HUES64 (cell line): ENCODE measurements at regions not wholly inside any gene's neighbourhood (a gene's known extent, or its start where the extent isn't known, plus 50 kb on each side); places are given as distances from the start of the nearest gene placed in this dataset.

Experiments
- H3K27ac ChIP-seq: 2 replicates; pipeline ENCODE4 v1.7.0; 2013; ENCODE audit warnings: low read depth, low read length, inconsistent platforms
- H3K27me3 ChIP-seq: 2 replicates; pipeline ENCODE4 v1.6.1; 2013; ENCODE audit warnings: mild to moderate bottlenecking, low read length; ENCODE audit not compliant: insufficient read depth
- H3K36me3 ChIP-seq: 2 replicates; pipeline ENCODE4 v1.6.1; 2013; ENCODE audit warnings: mild to moderate bottlenecking, low read length; ENCODE audit not compliant: insufficient read depth
- H3K4me1 ChIP-seq: 2 replicates; pipeline ENCODE4 v1.6.1; 2013; ENCODE audit warnings: mild to moderate bottlenecking, low read length, moderate library complexity; ENCODE audit not compliant: insufficient read depth
- H3K4me3 ChIP-seq: 2 replicates; pipeline ENCODE4 v1.5.1; 2013; ENCODE audit warnings: mild to moderate bottlenecking, low read length, moderate library complexity
- H3K9ac ChIP-seq: 2 replicates; pipeline ENCODE4 v1.6.1; 2013; ENCODE audit warnings: mild to moderate bottlenecking, low read depth, low read length
- H3K9me3 ChIP-seq: 2 replicates; pipeline ENCODE4 v1.6.1; 2013; ENCODE audit warnings: low read depth, low read length; ENCODE audit not compliant: insufficient read depth
- WGBS: fragments of 150-250, 120-280 bp; methylation state at CpG from one replicate; pipeline ENCODE4 v1.1.7; 2013; ENCODE audit warnings: missing lambda C conversion rate; 5-methylcytosine and 5-hydroxymethylcytosine counted together

DNA sequence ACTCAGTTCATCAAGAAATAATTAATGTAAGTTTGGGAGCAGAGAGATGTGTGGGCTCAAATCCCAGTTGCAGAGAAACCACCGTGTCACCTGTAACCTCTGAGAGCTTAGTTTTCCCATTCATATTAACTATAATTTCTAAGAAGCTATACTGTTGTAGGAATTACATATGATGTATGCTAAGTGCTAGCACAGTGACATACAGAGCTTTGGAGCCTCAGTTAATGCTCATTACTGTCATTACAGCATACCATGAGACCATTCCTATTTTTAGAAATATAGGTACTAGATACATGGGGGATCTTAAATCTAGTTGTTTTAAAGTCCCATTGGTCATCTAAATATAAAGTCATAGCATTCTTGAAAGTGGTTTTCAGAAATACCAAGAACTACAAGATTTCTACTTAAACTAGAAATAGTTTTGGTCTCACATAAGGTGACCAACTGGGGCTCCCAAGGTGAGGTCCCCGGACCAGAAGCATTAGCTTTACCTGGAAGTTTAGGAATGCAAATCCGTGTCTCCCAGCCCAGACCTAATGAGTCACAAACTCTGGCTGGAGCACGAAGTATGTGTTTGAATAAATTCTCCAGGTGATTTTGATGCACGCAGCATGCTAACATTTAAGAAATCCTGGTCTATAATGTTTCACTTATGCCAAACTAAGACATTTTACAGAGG, 144.6 kb downstream of the LACC1 start:
- no peaks in the 10 kb centered on the region for H3K36me3 ChIP-seq
- H3K9me3 ChIP-seq = no peaks in the 10 kb centered on the region
- H3K27ac ChIP-seq = no peak overlapping the region
- H3K9ac ChIP-seq = no peak overlapping the region
- no peaks in the 10 kb centered on the region for H3K27me3 ChIP-seq
- WGBS = 89% methylated on average over 4 of the region's 5 CpGs
- H3K4me3 ChIP-seq = no peak overlapping the region
- no peaks in the 10 kb centered on the region for H3K4me1 ChIP-seq

DNA sequence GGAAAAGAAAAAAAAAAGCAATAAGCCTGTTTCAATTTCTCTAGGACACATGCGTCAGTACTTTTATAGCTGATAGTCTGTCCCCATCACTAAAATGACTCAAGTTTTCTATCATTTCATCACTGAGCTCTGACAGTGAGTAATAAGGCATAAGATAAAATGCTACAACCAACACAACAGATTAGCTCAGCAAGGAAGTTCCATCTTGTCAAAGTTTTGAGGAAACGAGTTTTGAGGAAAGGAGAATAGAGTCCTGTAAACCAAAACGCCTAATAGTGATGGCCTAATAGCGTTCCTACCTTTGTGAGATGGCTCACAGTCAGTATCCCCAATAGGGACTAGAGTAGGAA, 145.1 kb downstream of the LACC1 start:
- Histone ChIP-seq H3K4me3 (no peak overlapping the region), H3K27ac (no peak overlapping the region), H3K9me3 (no peaks in the 10 kb centered on the region), H3K4me1 (no peaks in the 10 kb centered on the region), H3K36me3 (no peaks in the 10 kb centered on the region), H3K27me3 (no peaks in the 10 kb centered on the region), H3K9ac (no peak overlapping the region)
- WGBS = 71% methylated on average over 4 of the region's 4 CpGs

DNA sequence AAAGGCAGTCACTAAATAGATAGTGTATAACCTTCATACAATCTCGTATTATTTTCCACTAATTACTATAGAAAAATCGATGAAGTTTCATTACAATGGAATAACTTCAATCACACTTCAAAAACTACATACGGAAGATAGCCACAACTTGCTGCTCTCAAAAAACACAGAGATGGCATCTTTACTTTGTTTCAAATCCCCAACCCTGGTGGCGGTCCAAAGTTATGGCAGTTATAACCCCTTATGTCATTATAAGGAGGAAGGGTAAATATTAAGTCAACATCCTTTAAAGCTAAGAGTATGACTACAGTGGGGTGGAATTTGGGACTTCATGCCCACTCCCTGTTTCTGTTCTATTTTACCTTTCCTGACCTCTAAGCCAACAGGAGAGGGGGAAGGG, 146.5 kb downstream of the LACC1 start:
- Histone ChIP-seq H3K36me3 (no peaks in the 10 kb centered on the region), H3K27ac (no peak overlapping the region), H3K4me1 (no peaks in the 10 kb centered on the region), H3K27me3 (no peaks in the 10 kb centered on the region), H3K9me3 (no peaks in the 10 kb centered on the region), H3K9ac (no peak overlapping the region), H3K4me3 (no peak overlapping the region)
- WGBS = 92% methylated on average over 4 of the region's 4 CpGs

DNA sequence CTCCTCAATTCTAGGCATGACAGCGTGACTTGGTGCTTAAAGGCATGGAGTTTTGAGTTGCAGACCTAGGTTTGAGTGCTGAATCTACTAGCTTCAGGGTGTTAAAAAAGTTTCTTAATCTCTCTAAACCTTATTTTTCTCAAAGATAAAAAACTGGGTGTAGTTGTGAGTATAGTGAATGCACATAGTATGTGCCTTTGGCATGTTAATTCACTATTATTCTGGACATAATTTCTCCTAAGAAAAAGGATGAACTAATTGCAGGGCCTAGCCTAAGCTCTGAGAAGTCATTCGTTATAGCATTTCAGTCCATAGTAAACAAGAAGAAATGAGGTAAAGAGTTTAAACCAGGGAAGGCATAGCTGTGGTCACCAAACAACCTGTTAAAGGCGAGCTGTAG, 149.0 kb downstream of the LACC1 start:
- WGBS = 96% methylated on average over 3 of the region's 3 CpGs
- no peaks in the 10 kb centered on the region for H3K9me3 ChIP-seq
- H3K36me3 ChIP-seq = no peaks in the 10 kb centered on the region
- no peak overlapping the region for H3K4me3 ChIP-seq
- H3K9ac ChIP-seq = no peak overlapping the region
- peaks cover 12% of the 10 kb centered on the region for H3K4me1 ChIP-seq
- no peaks in the 10 kb centered on the region for H3K27me3 ChIP-seq
- no peak overlapping the region for H3K27ac ChIP-seq

DNA sequence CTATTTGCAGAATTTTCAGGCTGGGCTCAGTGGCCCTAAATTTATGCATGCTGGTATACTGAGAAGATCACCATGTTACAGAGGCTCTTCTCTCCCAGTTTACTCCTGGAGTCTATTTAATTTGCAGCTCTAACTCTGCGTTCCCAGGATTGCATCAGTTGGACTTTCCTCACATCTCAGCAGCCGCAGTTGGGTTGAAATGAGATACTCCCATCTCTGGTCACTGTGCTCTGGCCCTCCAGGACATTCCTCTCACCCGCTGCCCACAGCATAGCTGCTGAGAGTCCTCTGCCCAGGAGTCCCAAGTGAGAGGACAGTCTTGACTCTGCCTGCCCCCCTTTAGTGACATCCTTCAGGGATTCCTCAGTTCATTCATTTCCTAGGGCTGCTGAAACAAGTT, 150.9 kb downstream of the LACC1 start:
- Histone ChIP-seq H3K27ac (no peak overlapping the region), H3K27me3 (no peaks in the 10 kb centered on the region), H3K9me3 (no peaks in the 10 kb centered on the region), H3K9ac (no peak overlapping the region), H3K36me3 (no peaks in the 10 kb centered on the region), H3K4me3 (no peak overlapping the region), H3K4me1 (peaks cover 19% of the 10 kb centered on the region)
- WGBS = 97% methylated on average over 3 of the region's 3 CpGs

DNA sequence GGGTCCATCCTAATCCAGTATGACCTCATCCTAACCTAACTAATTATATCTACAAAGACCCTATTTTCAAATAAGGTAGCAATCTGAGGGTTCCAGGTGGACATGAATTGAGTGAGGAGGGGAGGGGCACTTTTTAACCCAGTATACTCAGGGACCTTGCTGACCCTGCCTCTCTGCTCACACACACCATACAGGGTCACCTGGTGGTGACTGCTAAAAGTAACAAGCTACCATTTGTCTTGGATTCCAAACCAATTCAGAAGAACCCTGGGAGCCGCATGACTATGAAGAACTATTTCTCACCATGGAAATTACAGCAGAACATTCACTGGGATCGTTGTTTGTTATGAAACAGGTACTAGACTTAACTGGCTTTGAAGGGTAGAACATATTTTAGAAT, 151.9 kb downstream of the LACC1 start:
- Histone ChIP-seq H3K4me3 (no peak overlapping the region), H3K4me1 (peaks cover 19% of the 10 kb centered on the region), H3K27me3 (no peaks in the 10 kb centered on the region), H3K9me3 (no peaks in the 10 kb centered on the region), H3K36me3 (no peaks in the 10 kb centered on the region), H3K9ac (no peak overlapping the region), H3K27ac (no peak overlapping the region)
- 100% methylated on average over 2 of the region's 2 CpGs for WGBS

DNA sequence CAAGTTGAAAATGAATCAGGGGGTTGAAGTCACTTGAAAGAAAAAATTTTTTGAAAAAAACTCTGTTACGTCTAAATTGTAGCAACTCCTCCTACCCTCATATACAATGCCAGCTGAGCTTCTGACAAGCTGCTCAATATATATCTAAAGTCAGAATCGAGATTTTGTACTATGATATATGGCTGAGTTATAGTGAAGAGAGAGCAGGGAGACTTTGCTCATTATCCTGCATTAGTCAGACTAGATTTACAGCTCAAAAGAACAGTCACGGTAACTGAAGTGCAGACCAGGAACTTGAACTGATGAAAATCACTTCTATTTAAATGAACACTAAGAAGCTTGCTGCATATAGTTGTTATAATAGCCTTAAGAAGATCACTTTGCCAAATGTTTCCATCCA, 153.1 kb downstream of the LACC1 start:
- H3K36me3 ChIP-seq = no peaks in the 10 kb centered on the region
- H3K4me3 ChIP-seq = no peak overlapping the region
- no peaks in the 10 kb centered on the region for H3K9me3 ChIP-seq
- H3K27me3 ChIP-seq = no peaks in the 10 kb centered on the region
- WGBS = 80% methylated on average over 3 of the region's 3 CpGs
- peaks cover 19% of the 10 kb centered on the region for H3K4me1 ChIP-seq
- H3K9ac ChIP-seq = no peak overlapping the region
- H3K27ac ChIP-seq = no peak overlapping the region

DNA sequence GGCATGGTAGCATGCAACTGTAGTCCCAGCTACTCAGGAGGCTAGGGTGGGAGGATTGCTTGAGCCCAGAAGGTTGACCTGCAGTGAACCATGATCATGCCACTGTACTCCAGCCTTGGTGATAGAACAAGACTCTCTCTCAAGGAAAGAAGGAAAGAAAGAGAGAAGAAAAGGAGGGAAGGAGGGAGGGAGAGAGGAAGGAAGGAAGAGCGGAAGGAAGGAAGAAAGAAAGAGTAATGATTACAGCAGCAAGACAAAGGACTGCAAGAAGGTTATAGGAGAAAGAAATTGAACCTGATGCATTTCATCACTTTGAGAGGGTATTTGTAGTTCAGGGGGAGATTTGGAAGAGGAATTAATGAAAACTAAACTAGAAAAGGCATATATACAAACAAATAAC, 155.7 kb downstream of the LACC1 start:
- 92% methylated on average over 1 of the region's 1 CpG for WGBS
- Histone ChIP-seq H3K9ac (no peak overlapping the region), H3K4me3 (no peak overlapping the region), H3K9me3 (no peaks in the 10 kb centered on the region), H3K27me3 (no peaks in the 10 kb centered on the region), H3K36me3 (no peaks in the 10 kb centered on the region), H3K4me1 (peaks cover 19% of the 10 kb centered on the region), H3K27ac (no peak overlapping the region)

DNA sequence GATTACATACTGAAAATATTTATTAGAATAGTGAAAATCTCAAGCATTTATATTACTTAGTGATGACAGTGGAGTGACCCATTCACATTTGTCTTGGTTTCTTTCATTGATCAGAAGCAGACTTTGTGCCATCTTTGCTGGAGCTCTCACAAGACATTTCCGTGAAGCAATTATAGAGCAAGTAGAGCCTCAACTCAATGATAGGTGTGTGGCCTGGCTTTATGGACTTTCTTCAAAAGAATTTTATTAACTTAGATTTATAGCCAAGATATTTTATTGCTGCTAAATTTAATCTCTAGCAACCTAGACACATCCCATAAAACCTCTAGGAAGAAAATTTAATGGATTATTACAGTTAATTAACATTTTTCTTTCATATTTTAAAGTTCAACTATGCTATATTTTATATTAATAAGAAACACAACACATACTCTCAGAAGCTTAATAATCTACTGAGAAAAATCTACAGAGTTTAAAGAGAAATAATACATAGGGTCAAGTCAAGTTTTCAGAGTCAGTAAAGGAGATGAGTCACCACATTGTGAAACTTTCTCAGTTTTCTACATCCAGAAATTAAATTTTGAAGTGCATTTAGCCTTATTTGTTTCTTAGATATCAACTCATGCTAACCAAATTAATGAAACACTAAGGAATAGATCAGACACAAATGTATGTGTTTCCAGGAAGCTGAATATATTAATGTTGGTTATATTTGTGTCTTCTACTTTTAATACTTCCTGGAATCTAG, 160.5 kb downstream of the LACC1 start:
- WGBS = 95% methylated on average over 1 of the region's 1 CpG
- Histone ChIP-seq H3K9me3 (no peaks in the 10 kb centered on the region), H3K36me3 (no peaks in the 10 kb centered on the region), H3K27me3 (no peaks in the 10 kb centered on the region), H3K27ac (no peak overlapping the region), H3K9ac (no peak overlapping the region), H3K4me3 (no peak overlapping the region), H3K4me1 (peaks cover 8% of the 10 kb centered on the region; the same call in 1 of the 2 replicates)

DNA sequence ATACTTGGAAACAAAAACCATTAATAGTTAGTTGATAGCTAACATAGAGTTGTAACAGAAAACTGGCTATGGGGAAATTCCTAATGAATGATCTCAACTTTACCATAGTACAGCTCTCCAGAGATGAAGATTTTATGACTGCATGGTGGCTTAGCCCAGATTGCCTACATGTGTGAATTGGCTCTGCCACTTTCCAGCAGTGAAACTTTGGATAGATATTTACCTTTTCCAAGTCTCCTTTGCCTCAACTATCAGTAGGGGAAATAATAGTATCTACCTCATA, 161.1 kb downstream of the LACC1 start:
- H3K9me3 ChIP-seq = no peaks in the 10 kb centered on the region
- H3K27ac ChIP-seq = no peak overlapping the region

DNA sequence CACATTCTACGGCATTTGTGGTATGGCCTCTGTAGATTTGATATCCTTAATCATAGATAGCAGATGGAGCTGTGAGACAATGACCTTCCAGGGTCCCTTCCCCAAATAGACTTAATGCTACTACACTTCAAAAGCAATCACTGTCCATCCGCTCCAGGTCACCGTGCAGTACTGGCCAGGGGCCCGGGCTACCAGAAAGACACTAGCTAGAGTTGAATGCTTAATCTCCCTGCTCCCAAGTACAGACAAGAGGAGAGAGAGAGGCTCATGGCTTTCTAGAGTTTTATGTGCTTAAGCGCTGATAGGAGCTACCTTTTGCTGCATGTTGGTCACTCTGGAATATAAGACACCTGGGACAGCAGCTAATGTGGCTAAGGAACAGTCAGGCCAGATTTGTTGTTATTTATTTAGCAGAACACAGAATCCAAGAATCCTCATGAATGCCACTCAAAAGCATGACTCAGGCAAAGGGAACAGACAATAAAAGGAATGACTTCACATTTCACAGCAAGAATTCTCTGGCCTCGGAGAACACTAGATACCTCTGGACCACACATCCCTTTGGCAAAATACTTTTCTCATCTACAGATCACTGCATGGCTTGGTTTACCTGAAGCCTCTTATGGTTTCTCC, 165.0 kb downstream of the LACC1 start:
- Histone ChIP-seq H3K4me1 (peaks cover 19% of the 10 kb centered on the region; the same call in 1 of the 2 replicates), H3K9me3 (no peaks in the 10 kb centered on the region), H3K4me3 (no peak overlapping the region), H3K9ac (no peak overlapping the region), H3K27ac (no peak overlapping the region), H3K27me3 (no peaks in the 10 kb centered on the region), H3K36me3 (no peaks in the 10 kb centered on the region)
- 89% methylated on average over 6 of the region's 6 CpGs for WGBS

More for the DNA sequence above, 161.1 kb downstream of the LACC1 start:
- Histone ChIP-seq H3K27me3 (no peaks in the 10 kb centered on the region), H3K9ac (no peak overlapping the region), H3K4me1 (peaks cover 13% of the 10 kb centered on the region; the same call in 1 of the 2 replicates), H3K4me3 (no peak overlapping the region), H3K36me3 (no peaks in the 10 kb centered on the region)
